ENCODE measurements at regions not wholly inside any gene's neighbourhood (a gene's known extent, or its start where the extent isn't known, plus 50 kb on each side); places are given as distances from the start of the nearest gene placed in this dataset.
"Not testable (repeated sequence)": the region's sequence is repeated elsewhere in the genome, so short reads cannot be mapped to it uniquely, and the experiment has no call there.

- no peak overlapping the region for H3K4me3 ChIP-seq (ENCODE audit: low read length)
- H3K27me3 Mint-ChIP-seq (ENCODE audit: insufficient read depth), result no peaks in the 10 kb centered on the region
- no peak for TF ChIP-seq CTCF (conservative IDR thresholded peaks at IDR 0.05)
- no peak overlapping the region for H3K9ac ChIP-seq (ENCODE audit: extremely low read depth, low read length, poor library complexity, severe bottlenecking)
- DNase-seq, result peak; percentile 19
- H3K27ac ChIP-seq (ENCODE audit: low read depth, low read length), result no peak overlapping the region
- H3K36me3 Mint-ChIP-seq (ENCODE audit: low read depth), result peaks cover 3% of the 10 kb centered on the region
- no peaks in the 10 kb centered on the region for H3K4me1 ChIP-seq (ENCODE audit: control insufficient read depth, insufficient read depth, low read length)
- H3K27me3 ChIP-seq (ENCODE audit: control insufficient read depth, insufficient read depth, low read length, poor library complexity, severe bottlenecking), result no peaks in the 10 kb centered on the region
- H3K9me3 ChIP-seq (ENCODE audit: control insufficient read depth, low read length), result peaks cover 20% of the 10 kb centered on the region
- H3K4me3 Mint-ChIP-seq, result no peak overlapping the region
- H3K9me3 Mint-ChIP-seq, result peaks cover 16% of the 10 kb centered on the region
- no peaks in the 10 kb centered on the region for H3K36me3 ChIP-seq (ENCODE audit: control insufficient read depth, insufficient read depth, low read length)
- 87 to 88% methylated on average over 2 to 3 of the region's 3 CpGs for WGBS, 2 experiments (ENCODE audit: insufficient coverage in 1 of 2, insufficient read length in 1 of 2)
- peaks cover 10% of the 10 kb centered on the region for H3K4me1 Mint-ChIP-seq
- H3K27ac Mint-ChIP-seq, result no peak overlapping the region
Measured at GRCh38 chr9:105121861-105122430, 122.5 kb upstream of the SLC44A1 start.

DNA sequence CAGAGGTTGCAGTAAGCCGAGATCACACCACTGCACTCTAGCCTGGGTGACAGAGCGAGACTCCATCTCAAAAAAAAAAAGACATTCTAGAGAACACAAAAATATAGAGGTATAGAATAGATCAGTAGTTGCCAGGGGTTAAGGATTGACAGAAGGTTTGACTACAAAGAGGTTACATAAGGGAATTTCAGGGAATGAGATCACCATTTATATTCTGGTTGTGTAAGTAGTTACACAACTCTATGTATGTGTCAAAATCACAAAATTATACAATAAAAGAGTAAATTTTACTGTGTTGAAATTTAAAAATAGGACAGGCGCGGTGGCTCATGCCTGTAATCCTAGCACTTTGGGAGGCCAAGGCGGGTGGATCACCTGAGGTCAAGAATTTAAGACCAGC lies 119.9 kb upstream of the SLC44A1 start:
- H3K36me3 Mint-ChIP-seq (ENCODE audit: low read depth); DNase-seq; H3K4me3 Mint-ChIP-seq; H3K27me3 ChIP-seq (ENCODE audit: control insufficient read depth, insufficient read depth, low read length, poor library complexity, severe bottlenecking); H3K27ac ChIP-seq (ENCODE audit: low read depth, low read length); H3K9ac ChIP-seq (ENCODE audit: extremely low read depth, low read length, poor library complexity, severe bottlenecking); H3K27ac Mint-ChIP-seq; H3K4me3 ChIP-seq (ENCODE audit: low read length); H3K27me3 Mint-ChIP-seq (ENCODE audit: insufficient read depth); H3K36me3 ChIP-seq (ENCODE audit: control insufficient read depth, insufficient read depth, low read length); H3K4me1 ChIP-seq (ENCODE audit: control insufficient read depth, insufficient read depth, low read length): not testable (repeated sequence)
- peaks cover 16% of the 10 kb centered on the region for H3K9me3 Mint-ChIP-seq
- 82 to 97% methylated on average over 3 to 4 of the region's 5 CpGs for WGBS, 2 experiments (ENCODE audit: insufficient coverage in 1 of 2, insufficient read length in 1 of 2)
- peaks cover 20% of the 10 kb centered on the region for H3K4me1 Mint-ChIP-seq
- H3K9me3 ChIP-seq (ENCODE audit: control insufficient read depth, low read length), result peaks cover 20% of the 10 kb centered on the region

- H3K4me3 ChIP-seq (ENCODE audit: low read length), result no peak overlapping the region
- 75 to 85% methylated on average over 1 of the region's 1 CpG for WGBS, 2 experiments (ENCODE audit: insufficient coverage in 1 of 2, insufficient read length in 1 of 2)
- H3K36me3 Mint-ChIP-seq (ENCODE audit: low read depth), result no peaks in the 10 kb centered on the region
- no peaks in the 10 kb centered on the region for H3K27me3 Mint-ChIP-seq (ENCODE audit: insufficient read depth)
- no peak overlapping the region for H3K9ac ChIP-seq (ENCODE audit: extremely low read depth, low read length, poor library complexity, severe bottlenecking)
- no peak overlapping the region for H3K4me3 Mint-ChIP-seq
- peaks cover 9% of the 10 kb centered on the region for H3K9me3 Mint-ChIP-seq
- H3K4me1 Mint-ChIP-seq, result peaks cover 20% of the 10 kb centered on the region
- no peaks in the 10 kb centered on the region for H3K4me1 ChIP-seq (ENCODE audit: control insufficient read depth, insufficient read depth, low read length)
- no peaks in the 10 kb centered on the region for H3K36me3 ChIP-seq (ENCODE audit: control insufficient read depth, insufficient read depth, low read length)
- no peak for TF ChIP-seq CTCF (conservative IDR thresholded peaks at IDR 0.05)
- H3K27ac ChIP-seq (ENCODE audit: low read depth, low read length), result no peak overlapping the region
- peaks cover 9% of the 10 kb centered on the region for H3K9me3 ChIP-seq (ENCODE audit: control insufficient read depth, low read length)
- H3K27ac Mint-ChIP-seq, result peak overlapping the region; percentile 19
- no peak for DNase-seq
- H3K27me3 ChIP-seq (ENCODE audit: control insufficient read depth, insufficient read depth, low read length, poor library complexity, severe bottlenecking), result no peaks in the 10 kb centered on the region
Measured at GRCh38 chr9:105126226-105126625, 118.2 kb upstream of the SLC44A1 start.

DNA sequence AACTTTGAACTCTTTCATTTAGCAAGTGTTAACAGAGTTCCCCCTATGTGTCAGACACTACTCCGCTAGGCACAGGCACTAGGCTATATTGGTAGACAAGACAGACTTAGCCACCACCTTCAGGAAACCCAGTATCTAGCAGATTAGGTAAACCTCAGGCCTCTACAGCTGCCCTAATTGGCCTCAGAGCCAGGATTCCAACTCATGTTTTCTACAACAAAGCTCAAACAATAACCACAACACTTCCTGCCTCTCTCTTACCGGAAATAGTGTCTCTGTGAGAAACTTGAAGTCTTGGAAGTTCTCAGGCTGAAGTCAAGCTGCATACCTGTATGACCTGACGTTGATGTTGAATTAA lies 116.6 kb upstream of the SLC44A1 start:
- Mint-ChIP-seq H3K36me3 (ENCODE audit: low read depth) (no peaks in the 10 kb centered on the region), H3K4me1 (peaks cover 20% of the 10 kb centered on the region), H3K27ac (peak overlapping the region; percentile 26), H3K9me3 (no peaks in the 10 kb centered on the region), H3K27me3 (ENCODE audit: insufficient read depth) (no peaks in the 10 kb centered on the region), H3K4me3 (no peak overlapping the region)
- Histone ChIP-seq H3K36me3 (ENCODE audit: control insufficient read depth, insufficient read depth, low read length) (no peaks in the 10 kb centered on the region), H3K27ac (ENCODE audit: low read depth, low read length) (no peak overlapping the region), H3K9me3 (ENCODE audit: control insufficient read depth, low read length) (no peaks in the 10 kb centered on the region), H3K4me3 (ENCODE audit: low read length) (no peak overlapping the region), H3K9ac (ENCODE audit: extremely low read depth, low read length, poor library complexity, severe bottlenecking) (no peak overlapping the region), H3K27me3 (ENCODE audit: control insufficient read depth, insufficient read depth, low read length, poor library complexity, severe bottlenecking) (no peaks in the 10 kb centered on the region), H3K4me1 (ENCODE audit: control insufficient read depth, insufficient read depth, low read length) (no peaks in the 10 kb centered on the region)
- TF ChIP-seq CTCF (conservative IDR thresholded peaks at IDR 0.05), result no peak
- 83 to 89% methylated on average over 3 of the region's 3 CpGs for WGBS, 2 experiments (ENCODE audit: insufficient coverage in 1 of 2, insufficient read length in 1 of 2)
- DNase-seq, result no peak

Data from endodermal cell (in vitro differentiated cells).